GM12878 (cell line): ENCODE measurements at regions not wholly inside any gene's neighbourhood (a gene's known extent, or its start where the extent isn't known, plus 50 kb on each side); places are given as distances from the start of the nearest gene placed in this dataset.

Experiments used
- ATAC-seq: fragments of 200-7000 bp; cut with Tn5 transposase; 3 replicates; pipeline ENCODE4 v1.9.1; 2020; ENCODE audit warnings: mild to moderate bottlenecking, moderate library complexity
- BruUV-seq: library from RNA; stranded (reverse); fragments of 400-500 nt; replicated peaks from 2 replicates; lab custom pipeline; 2021; lab: Mats Ljungman, UMichigan
- CTCF ChIA-PET: fragments of 300-600 bp; sonication (Branson Sonifier 250); formaldehyde crosslinking; extraction: SDS; loops from one replicate; lab custom pipeline; 2021; ENCODE audit warnings: inconsistent platforms; lab: Yijun Ruan, JAX
- POLR2A ChIA-PET: fragments of 350-600 bp; formaldehyde crosslinking; extraction: SDS; loops from one replicate; lab custom pipeline; 2021; ENCODE audit warnings: inconsistent platforms; lab: Charles Lee
- RAD21 ChIA-PET: fragments of 300-600 bp; sonication (Branson Sonifier 250); formaldehyde crosslinking; loops from one replicate; lab custom pipeline; 2023; ENCODE audit warnings: antibody characterized with exemption; ENCODE audit not compliant: unreplicated experiment; lab: Charles Lee
- SMC1A ChIA-PET: fragments of 300-600 bp; sonication (Branson Sonifier 250); formaldehyde crosslinking; loops from one replicate; lab custom pipeline; 2023; ENCODE audit not compliant: unreplicated experiment, uncharacterized antibody; lab: Charles Lee
- DNase-seq: peaks from one replicate; pipeline ENCODE4 v3.0.0-alpha.2; 2011; ENCODE audit warnings: low read depth, low spot score
- FAIRE-seq: peaks from 3 replicates; lab custom pipeline; 2011; peaks lifted over from hg19 to GRCh38; lab: Jason Lieb, UNC
- H2AFZ ChIP-seq: 2 replicates; pipeline ENCODE4 v1.6.0; 2011; ENCODE audit warnings: low read depth, low read length, control low read depth; ENCODE audit not compliant: control insufficient read depth
- H3K27ac ChIP-seq: 2 replicates; pipeline ENCODE4 v1.5.1; 2011; ENCODE audit warnings: control low read depth; ENCODE audit not compliant: control insufficient read depth, insufficient read depth
- H3K27me3 ChIP-seq, 2 experiments: replicated peaks in 1 of 2; 2 replicates each; pipeline versions ENCODE4 v1.6.0 to v1.6.1; 2011; ENCODE audit warnings: low read length in 1 of 2; ENCODE audit not compliant: control insufficient read depth in 2 of 2, insufficient read depth in 2 of 2
- H3K36me3 ChIP-seq, 2 experiments: 2 replicates each; pipeline ENCODE4 v1.5.1; 2011; ENCODE audit warnings: low read length in 1 of 2; ENCODE audit not compliant: control insufficient read depth in 2 of 2, insufficient read depth in 2 of 2
- H3K4me1 ChIP-seq: 2 replicates; pipeline ENCODE4 v1.6.1; 2011; ENCODE audit warnings: mild to moderate bottlenecking, low read length, moderate library complexity, mixed read lengths; ENCODE audit not compliant: control insufficient read depth, insufficient read depth
- H3K4me2 ChIP-seq: 2 replicates; pipeline ENCODE4 v1.6.0; 2011; ENCODE audit warnings: control low read depth; ENCODE audit not compliant: control insufficient read depth, insufficient read depth
- H3K4me3 ChIP-seq: fragments of 200-600 bp; sonication (generic); 2 replicates; pipeline ENCODE4 v1.5.1; 2016
- H3K79me2 ChIP-seq: 2 replicates; pipeline ENCODE4 v1.6.0; 2011; ENCODE audit warnings: low read length; ENCODE audit not compliant: control insufficient read depth, insufficient read depth
- H3K9ac ChIP-seq: 2 replicates; pipeline ENCODE4 v1.8.0; 2011; ENCODE audit warnings: low read length, control low read depth, mixed read lengths; ENCODE audit not compliant: control insufficient read depth, insufficient read depth
- H3K9me3 ChIP-seq: replicated peaks from 3 replicates; pipeline ENCODE4 v1.5.1; 2011; ENCODE audit warnings: mild to moderate bottlenecking, low read length; ENCODE audit not compliant: control insufficient read depth, insufficient read depth
- H4K20me1 ChIP-seq: 2 replicates; pipeline ENCODE4 v1.6.0; 2011; ENCODE audit not compliant: control insufficient read depth, insufficient read depth
- KAT2A ChIP-seq: conservative IDR thresholded peaks from 2 replicates; pipeline ENCODE4 v1.6.1; 2011; ENCODE audit warnings: low read depth, low read length; ENCODE audit not compliant: control insufficient read depth
- NR2C2 ChIP-seq: IDR thresholded peaks from 2 replicates; pipeline ENCODE4 v1.6.1; 2011; ENCODE audit warnings: borderline replicate concordance, low read depth; ENCODE audit not compliant: control insufficient read depth, insufficient read length
- POU2F2 ChIP-seq: IDR thresholded peaks from 3 replicates; pipeline ENCODE4 v1.6.1; 2011; ENCODE audit warnings: low read depth, mild to moderate bottlenecking, low read length, borderline replicate concordance
- SIN3A ChIP-seq: IDR thresholded peaks from 2 replicates; pipeline ENCODE4 v1.6.1; 2012; ENCODE audit warnings: low read depth, low read length, improper control_type of control experiment
- SMAD1 ChIP-seq: fragments of 450-650 bp; IDR thresholded peaks from 2 replicates; pipeline ENCODE4 v1.6.1; 2018; ENCODE audit warnings: mild to moderate bottlenecking, low read depth; ENCODE audit not compliant: partially characterized antibody
- SRF ChIP-seq, 2 experiments: IDR thresholded peaks; 2 replicates each; pipeline ENCODE4 v1.6.1; 2011; ENCODE audit warnings: low read depth in 2 of 2, low read length in 2 of 2, mild to moderate bottlenecking in 1 of 2, moderate library complexity in 1 of 2
- SUPT20H ChIP-seq: IDR thresholded peaks from 2 replicates; pipeline ENCODE4 v1.6.1; 2011; ENCODE audit warnings: low read depth, mild to moderate bottlenecking, low read length, moderate library complexity, borderline replicate concordance; ENCODE audit not compliant: control insufficient read depth
- WRNIP1 ChIP-seq: IDR thresholded peaks from 2 replicates; pipeline ENCODE4 v1.6.1; 2011; ENCODE audit warnings: low read depth, low read length, improper control_type of control experiment, borderline replicate concordance
- ZNF207 ChIP-seq: fragments of 450-650 bp; IDR thresholded peaks from 2 replicates; pipeline ENCODE4 v1.6.1; 2014; ENCODE audit warnings: antibody characterized with exemption, mild to moderate bottlenecking, borderline replicate concordance
- WGBS: methylation state at CpG from one replicate; pipeline ENCODE4 v1.1.6; 2016; ENCODE audit warnings: low lambda C conversion rate; ENCODE audit not compliant: insufficient replicate concordance, insufficient coverage; ENCODE audit errors: missing lambda C conversion rate; 5-methylcytosine and 5-hydroxymethylcytosine counted together
- in situ Hi-C: fragments of 300-500 bp; cut with MboI; formaldehyde crosslinking; loops from 9 replicates; pipeline ENCODE4 v1.14.3; 2018; ENCODE audit warnings: mixed read lengths
- intact Hi-C: fragments of 100-400 bp; cut with micrococcal nuclease; formaldehyde crosslinking; loops from one replicate; pipeline ENCODE4 v1.14.2; 2022; ENCODE audit not compliant: unreplicated experiment
- TF ChIP-seq, protein P1 (sequence below): fragments of 450-650 bp; IDR thresholded peaks from 2 replicates; pipeline ENCODE4 v1.6.1; 2017; ENCODE audit warnings: mild to moderate bottlenecking
- TF ChIP-seq, protein P2 (sequence below): fragments of 450-650 bp; IDR thresholded peaks from 2 replicates; pipeline ENCODE4 v1.6.1; 2017; ENCODE audit warnings: mild to moderate bottlenecking, moderate library complexity
- TF ChIP-seq, protein P3 (sequence below): fragments of 450-650 bp; IDR thresholded peaks from 2 replicates; pipeline ENCODE4 v1.6.1; 2016; ENCODE audit warnings: mild to moderate bottlenecking
- TF ChIP-seq, protein P4 (sequence below): IDR thresholded peaks from 2 replicates; pipeline ENCODE4 v1.6.1; 2011; ENCODE audit warnings: mild to moderate bottlenecking, low read depth, low read length, moderate library complexity; ENCODE audit not compliant: insufficient replicate concordance

DNA sequence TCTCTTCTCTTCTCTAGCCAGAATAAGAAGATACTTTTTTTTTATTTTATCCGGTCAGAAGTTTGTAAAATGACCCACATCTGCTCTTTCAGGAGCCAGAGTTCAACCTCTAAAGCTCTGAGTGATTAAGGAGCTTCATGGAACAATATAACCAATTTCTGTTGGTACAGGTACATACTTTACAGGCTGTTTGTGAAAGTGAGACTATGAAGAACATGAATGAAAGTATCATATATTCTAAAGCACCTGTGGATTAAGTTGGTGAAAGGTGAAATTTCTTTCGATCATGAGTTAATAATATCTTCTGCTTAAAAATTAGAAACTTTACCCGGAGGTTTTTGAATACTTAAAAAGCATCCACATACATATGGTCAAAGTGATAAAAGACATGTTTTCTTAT, 65.2 kb downstream of the DMRT2 start (continued):
- TF ChIP-seq POU2F2 (no peak), NR2C2 (no peak), SRF (IDR thresholded peaks at IDR 0.05; ENCODE audit: low read depth in 2 of 2, low read length in 2 of 2) (no peak), SMAD1 (no peak), ZNF207 (no peak), WRNIP1 (no peak), SIN3A (no peak)

DNA sequence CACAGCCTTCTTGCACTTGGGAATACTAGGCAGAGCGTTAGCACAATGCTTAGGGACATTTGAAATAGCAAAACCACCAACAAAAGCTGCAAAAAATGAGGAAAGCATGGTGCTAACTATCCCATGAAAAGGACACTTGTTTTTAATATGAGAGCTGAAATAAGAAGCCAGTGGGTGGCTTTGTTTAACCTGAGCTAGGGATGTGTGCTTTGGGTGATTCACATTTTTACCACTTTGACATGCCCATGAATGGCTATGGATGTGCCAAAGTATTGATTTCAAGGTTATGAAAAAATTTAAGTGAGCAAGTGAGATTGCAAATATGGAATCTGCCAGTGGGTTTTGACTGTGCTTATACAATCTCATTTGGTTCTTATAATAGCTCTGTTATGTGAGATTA, 67.3 kb downstream of the DMRT2 start:
- ATAC-seq, result no peak
- H3K4me1 ChIP-seq, result no peaks in the 10 kb centered on the region
- no peak for DNase-seq
- H3K4me3 ChIP-seq, result no peak overlapping the region
- in situ Hi-C loops, result no loop called here
- WGBS, result 0% methylated on average over 1 of the region's 1 CpG
- CTCF ChIA-PET, result interaction anchor here (1.2 kb wide), 1 partner anchor 108 kb away, joined by 3 read pairs; no protein-coding TSS in a partner anchor
- no peak overlapping the region for H3K4me2 ChIP-seq
- RAD21 ChIA-PET, result interaction anchor here (1.1 to 1.2 kb wide), 2 partner anchors 15 to 151 kb away, joined by 3 read pairs; no protein-coding TSS in a partner anchor
- FAIRE-seq, result no peak
- H3K9me3 ChIP-seq, result no peaks in the 10 kb centered on the region
- POLR2A ChIA-PET, result interaction anchor here (0.5 to 1.5 kb wide), 2 partner anchors 62 to 211 kb away, joined by 3 read pairs; no protein-coding TSS in a partner anchor
- no peaks in the 10 kb centered on the region for H3K27me3 ChIP-seq
- no peaks in the 10 kb centered on the region for H4K20me1 ChIP-seq
- no peaks in the 10 kb centered on the region for H3K79me2 ChIP-seq
- BruUV-seq, result no TSS peak
- no peaks in the 10 kb centered on the region for H3K36me3 ChIP-seq
- SMC1A ChIA-PET, result interaction anchor here (1.2 kb wide), 1 partner anchor 102 kb away, joined by 3 read pairs; no protein-coding TSS in a partner anchor
- H3K27ac ChIP-seq, result no peak overlapping the region
- intact Hi-C loops, result no loop called here
- no peak overlapping the region for H2AFZ ChIP-seq
- no peak overlapping the region for H3K9ac ChIP-seq
- TF ChIP-seq, protein P1, sequence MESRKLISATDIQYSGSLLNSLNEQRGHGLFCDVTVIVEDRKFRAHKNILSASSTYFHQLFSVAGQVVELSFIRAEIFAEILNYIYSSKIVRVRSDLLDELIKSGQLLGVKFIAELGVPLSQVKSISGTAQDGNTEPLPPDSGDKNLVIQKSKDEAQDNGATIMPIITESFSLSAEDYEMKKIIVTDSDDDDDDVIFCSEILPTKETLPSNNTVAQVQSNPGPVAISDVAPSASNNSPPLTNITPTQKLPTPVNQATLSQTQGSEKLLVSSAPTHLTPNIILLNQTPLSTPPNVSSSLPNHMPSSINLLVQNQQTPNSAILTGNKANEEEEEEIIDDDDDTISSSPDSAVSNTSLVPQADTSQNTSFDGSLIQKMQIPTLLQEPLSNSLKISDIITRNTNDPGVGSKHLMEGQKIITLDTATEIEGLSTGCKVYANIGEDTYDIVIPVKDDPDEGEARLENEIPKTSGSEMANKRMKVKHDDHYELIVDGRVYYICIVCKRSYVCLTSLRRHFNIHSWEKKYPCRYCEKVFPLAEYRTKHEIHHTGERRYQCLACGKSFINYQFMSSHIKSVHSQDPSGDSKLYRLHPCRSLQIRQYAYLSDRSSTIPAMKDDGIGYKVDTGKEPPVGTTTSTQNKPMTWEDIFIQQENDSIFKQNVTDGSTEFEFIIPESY, result no peak
- no peak for TF ChIP-seq KAT2A
- TF ChIP-seq, protein P2, sequence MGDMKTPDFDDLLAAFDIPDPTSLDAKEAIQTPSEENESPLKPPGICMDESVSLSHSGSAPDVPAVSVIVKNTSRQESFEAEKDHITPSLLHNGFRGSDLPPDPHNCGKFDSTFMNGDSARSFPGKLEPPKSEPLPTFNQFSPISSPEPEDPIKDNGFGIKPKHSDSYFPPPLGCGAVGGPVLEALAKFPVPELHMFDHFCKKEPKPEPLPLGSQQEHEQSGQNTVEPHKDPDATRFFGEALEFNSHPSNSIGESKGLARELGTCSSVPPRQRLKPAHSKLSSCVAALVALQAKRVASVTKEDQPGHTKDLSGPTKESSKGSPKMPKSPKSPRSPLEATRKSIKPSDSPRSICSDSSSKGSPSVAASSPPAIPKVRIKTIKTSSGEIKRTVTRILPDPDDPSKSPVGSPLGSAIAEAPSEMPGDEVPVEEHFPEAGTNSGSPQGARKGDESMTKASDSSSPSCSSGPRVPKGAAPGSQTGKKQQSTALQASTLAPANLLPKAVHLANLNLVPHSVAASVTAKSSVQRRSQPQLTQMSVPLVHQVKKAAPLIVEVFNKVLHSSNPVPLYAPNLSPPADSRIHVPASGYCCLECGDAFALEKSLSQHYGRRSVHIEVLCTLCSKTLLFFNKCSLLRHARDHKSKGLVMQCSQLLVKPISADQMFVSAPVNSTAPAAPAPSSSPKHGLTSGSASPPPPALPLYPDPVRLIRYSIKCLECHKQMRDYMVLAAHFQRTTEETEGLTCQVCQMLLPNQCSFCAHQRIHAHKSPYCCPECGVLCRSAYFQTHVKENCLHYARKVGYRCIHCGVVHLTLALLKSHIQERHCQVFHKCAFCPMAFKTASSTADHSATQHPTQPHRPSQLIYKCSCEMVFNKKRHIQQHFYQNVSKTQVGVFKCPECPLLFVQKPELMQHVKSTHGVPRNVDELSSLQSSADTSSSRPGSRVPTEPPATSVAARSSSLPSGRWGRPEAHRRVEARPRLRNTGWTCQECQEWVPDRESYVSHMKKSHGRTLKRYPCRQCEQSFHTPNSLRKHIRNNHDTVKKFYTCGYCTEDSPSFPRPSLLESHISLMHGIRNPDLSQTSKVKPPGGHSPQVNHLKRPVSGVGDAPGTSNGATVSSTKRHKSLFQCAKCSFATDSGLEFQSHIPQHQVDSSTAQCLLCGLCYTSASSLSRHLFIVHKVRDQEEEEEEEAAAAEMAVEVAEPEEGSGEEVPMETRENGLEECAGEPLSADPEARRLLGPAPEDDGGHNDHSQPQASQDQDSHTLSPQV, result no peak
- TF ChIP-seq, protein P3, sequence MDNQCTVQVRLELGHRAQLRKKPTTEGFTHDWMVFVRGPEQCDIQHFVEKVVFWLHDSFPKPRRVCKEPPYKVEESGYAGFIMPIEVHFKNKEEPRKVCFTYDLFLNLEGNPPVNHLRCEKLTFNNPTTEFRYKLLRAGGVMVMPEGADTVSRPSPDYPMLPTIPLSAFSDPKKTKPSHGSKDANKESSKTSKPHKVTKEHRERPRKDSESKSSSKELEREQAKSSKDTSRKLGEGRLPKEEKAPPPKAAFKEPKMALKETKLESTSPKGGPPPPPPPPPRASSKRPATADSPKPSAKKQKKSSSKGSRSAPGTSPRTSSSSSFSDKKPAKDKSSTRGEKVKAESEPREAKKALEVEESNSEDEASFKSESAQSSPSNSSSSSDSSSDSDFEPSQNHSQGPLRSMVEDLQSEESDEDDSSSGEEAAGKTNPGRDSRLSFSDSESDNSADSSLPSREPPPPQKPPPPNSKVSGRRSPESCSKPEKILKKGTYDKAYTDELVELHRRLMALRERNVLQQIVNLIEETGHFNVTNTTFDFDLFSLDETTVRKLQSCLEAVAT, result no peak
- TF ChIP-seq, protein P4, sequence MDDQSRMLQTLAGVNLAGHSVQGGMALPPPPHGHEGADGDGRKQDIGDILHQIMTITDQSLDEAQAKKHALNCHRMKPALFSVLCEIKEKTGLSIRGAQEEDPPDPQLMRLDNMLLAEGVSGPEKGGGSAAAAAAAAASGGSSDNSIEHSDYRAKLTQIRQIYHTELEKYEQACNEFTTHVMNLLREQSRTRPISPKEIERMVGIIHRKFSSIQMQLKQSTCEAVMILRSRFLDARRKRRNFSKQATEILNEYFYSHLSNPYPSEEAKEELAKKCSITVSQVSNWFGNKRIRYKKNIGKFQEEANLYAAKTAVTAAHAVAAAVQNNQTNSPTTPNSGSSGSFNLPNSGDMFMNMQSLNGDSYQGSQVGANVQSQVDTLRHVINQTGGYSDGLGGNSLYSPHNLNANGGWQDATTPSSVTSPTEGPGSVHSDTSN, result no peak
- TF ChIP-seq SUPT20H, result no peak
